ENCODE measurements at regions not wholly inside any gene's neighbourhood (a gene's known extent, or its start where the extent isn't known, plus 50 kb on each side); places are given as distances from the start of the nearest gene placed in this dataset.
"Not testable (repeated sequence)": the region's sequence is repeated elsewhere in the genome, so short reads cannot be mapped to it uniquely, and the experiment has no call there.

GRCh38 chr5:167107684-167108083 lies 1183.8 kb upstream of the WWC1 start:
- ATAC-seq (no peak), DNase-seq (ENCODE audit: low spot score) (no peak)
- Mint-ChIP-seq H3K36me3 (no peaks in the 10 kb centered on the region), H3K27ac (no peak overlapping the region), H3K9me3 (no peaks in the 10 kb centered on the region), H3K4me3 (no peak overlapping the region), H3K4me1 (no peaks in the 10 kb centered on the region), H3K27me3 (ENCODE audit: low read depth) (no peaks in the 10 kb centered on the region)
- CTCF ChIA-PET = no interaction called here
- TF ChIP-seq ZSCAN18 (CRISPR knock-in tag; IDR thresholded peaks at IDR 0.05) = no peak
- TF ChIP-seq ZNF423 (CRISPR knock-in tag; IDR thresholded peaks at IDR 0.05) = no peak
- TF ChIP-seq USF2 (CRISPR knock-in tag; IDR thresholded peaks at IDR 0.05) = no peak
- no peak for TF ChIP-seq FOXK1 (CRISPR knock-in tag; IDR thresholded peaks at IDR 0.05)
- TF ChIP-seq JAZF1 (CRISPR knock-in tag; IDR thresholded peaks at IDR 0.05) = no peak
- no peak for TF ChIP-seq NR3C1 (CRISPR knock-in tag; conservative IDR thresholded peaks at IDR 0.05; ENCODE audit: low read depth)
- no peak for TF ChIP-seq TEAD4 (CRISPR knock-in tag; IDR thresholded peaks at IDR 0.05)
- TF ChIP-seq ESRRA (CRISPR knock-in tag; IDR thresholded peaks at IDR 0.05; ENCODE audit: borderline replicate concordance) = no peak
- POLR2A ChIA-PET = no interaction called here

- H3K4me3 Mint-ChIP-seq; DNase-seq (ENCODE audit: low spot score); ATAC-seq; H3K27me3 Mint-ChIP-seq (ENCODE audit: low read depth); H3K27ac Mint-ChIP-seq; H3K9me3 Mint-ChIP-seq; CTCF ChIA-PET; POLR2A ChIA-PET; H3K4me1 Mint-ChIP-seq; H3K36me3 Mint-ChIP-seq: not testable (repeated sequence)
Observed at GRCh38 chr5:167108266-167108665, 1183.2 kb upstream of the WWC1 start.

DNA sequence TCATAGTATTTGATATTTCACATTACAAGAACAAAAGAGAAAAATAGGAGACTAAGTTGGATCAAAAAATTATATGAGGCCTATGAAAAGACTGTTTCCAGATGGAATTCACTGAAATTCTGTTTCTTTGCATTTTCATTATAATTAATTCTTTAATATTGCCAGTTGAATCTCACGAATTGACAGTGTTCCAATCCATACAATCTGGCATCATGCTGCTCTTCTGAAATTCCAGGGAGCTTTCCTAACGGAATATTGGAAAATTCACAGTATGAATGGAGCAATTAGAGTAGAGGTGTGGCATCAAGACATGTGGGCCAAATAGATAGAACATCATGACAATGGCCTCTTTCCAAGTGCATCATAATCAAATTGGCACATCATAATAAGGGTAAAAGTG lies 1178.9 kb upstream of the WWC1 start:
- 0 out of 2 replicates have a peak, but pooled peaks cover 4% of the 10 kb centered on the region for H3K9me3 Mint-ChIP-seq
- ChIA-PET CTCF (no interaction called here), POLR2A (interaction anchor here (0.6 kb wide), 1 partner anchor 784 kb away, joined by 3 read pairs; no protein-coding TSS in a partner anchor)
- H3K27me3 Mint-ChIP-seq (ENCODE audit: low read depth) = peaks cover 8% of the 10 kb centered on the region
- peaks cover 10% of the 10 kb centered on the region for H3K4me1 Mint-ChIP-seq
- H3K4me3 Mint-ChIP-seq = no peak overlapping the region
- no peaks in the 10 kb centered on the region for H3K36me3 Mint-ChIP-seq
- no peak for DNase-seq (ENCODE audit: low spot score)
- TF ChIP-seq TP53 (CRISPR knock-in tag; IDR thresholded peaks at IDR 0.05) = no peak
- TF ChIP-seq ZNF671 (CRISPR knock-in tag; IDR thresholded peaks at IDR 0.05) = no peak
- no peak for TF ChIP-seq ZNF423 (CRISPR knock-in tag; IDR thresholded peaks at IDR 0.05)
- no peak for ATAC-seq
- no peak overlapping the region; the same call in 1 of the 2 replicates for H3K27ac Mint-ChIP-seq

- POLR2A ChIA-PET = no interaction called here
- no peaks in the 10 kb centered on the region for H3K9me3 Mint-ChIP-seq
- H3K36me3 Mint-ChIP-seq = no peaks in the 10 kb centered on the region
- no peaks in the 10 kb centered on the region; the same call in 1 of the 2 replicates for H3K27me3 Mint-ChIP-seq (ENCODE audit: low read depth)
- ATAC-seq = no peak
- no peak for DNase-seq (ENCODE audit: low spot score)
- CTCF ChIA-PET = interaction anchor here (1.0 kb wide), 1 partner anchor 92 kb away, joined by 3 read pairs; no protein-coding TSS in a partner anchor
- no peak overlapping the region for H3K4me3 Mint-ChIP-seq
- H3K4me1 Mint-ChIP-seq = peaks cover 4% of the 10 kb centered on the region
- no peak overlapping the region for H3K27ac Mint-ChIP-seq
- TF ChIP-seq, protein P1, sequence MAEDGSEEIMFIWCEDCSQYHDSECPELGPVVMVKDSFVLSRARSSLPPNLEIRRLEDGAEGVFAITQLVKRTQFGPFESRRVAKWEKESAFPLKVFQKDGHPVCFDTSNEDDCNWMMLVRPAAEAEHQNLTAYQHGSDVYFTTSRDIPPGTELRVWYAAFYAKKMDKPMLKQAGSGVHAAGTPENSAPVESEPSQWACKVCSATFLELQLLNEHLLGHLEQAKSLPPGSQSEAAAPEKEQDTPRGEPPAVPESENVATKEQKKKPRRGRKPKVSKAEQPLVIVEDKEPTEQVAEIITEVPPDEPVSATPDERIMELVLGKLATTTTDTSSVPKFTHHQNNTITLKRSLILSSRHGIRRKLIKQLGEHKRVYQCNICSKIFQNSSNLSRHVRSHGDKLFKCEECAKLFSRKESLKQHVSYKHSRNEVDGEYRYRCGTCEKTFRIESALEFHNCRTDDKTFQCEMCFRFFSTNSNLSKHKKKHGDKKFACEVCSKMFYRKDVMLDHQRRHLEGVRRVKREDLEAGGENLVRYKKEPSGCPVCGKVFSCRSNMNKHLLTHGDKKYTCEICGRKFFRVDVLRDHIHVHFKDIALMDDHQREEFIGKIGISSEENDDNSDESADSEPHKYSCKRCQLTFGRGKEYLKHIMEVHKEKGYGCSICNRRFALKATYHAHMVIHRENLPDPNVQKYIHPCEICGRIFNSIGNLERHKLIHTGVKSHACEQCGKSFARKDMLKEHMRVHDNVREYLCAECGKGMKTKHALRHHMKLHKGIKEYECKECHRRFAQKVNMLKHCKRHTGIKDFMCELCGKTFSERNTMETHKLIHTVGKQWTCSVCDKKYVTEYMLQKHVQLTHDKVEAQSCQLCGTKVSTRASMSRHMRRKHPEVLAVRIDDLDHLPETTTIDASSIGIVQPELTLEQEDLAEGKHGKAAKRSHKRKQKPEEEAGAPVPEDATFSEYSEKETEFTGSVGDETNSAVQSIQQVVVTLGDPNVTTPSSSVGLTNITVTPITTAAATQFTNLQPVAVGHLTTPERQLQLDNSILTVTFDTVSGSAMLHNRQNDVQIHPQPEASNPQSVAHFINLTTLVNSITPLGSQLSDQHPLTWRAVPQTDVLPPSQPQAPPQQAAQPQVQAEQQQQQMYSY (CRISPR knock-in tag; IDR thresholded peaks at IDR 0.05) = no peak
- TF ChIP-seq ZNF263 (CRISPR knock-in tag; IDR thresholded peaks at IDR 0.05; ENCODE audit: low read depth) (no peak), ZNF396 (CRISPR knock-in tag; IDR thresholded peaks at IDR 0.05; ENCODE audit: borderline replicate concordance) (no peak), IRF1 (CRISPR knock-in tag; IDR thresholded peaks at IDR 0.05) (no peak), KAT7 (CRISPR knock-in tag; IDR thresholded peaks at IDR 0.05; ENCODE audit: borderline replicate concordance) (no peak), HMGA2 (CRISPR knock-in tag; IDR thresholded peaks at IDR 0.05) (no peak), ERG (CRISPR knock-in tag; IDR thresholded peaks at IDR 0.05) (no peak), TEAD1 (CRISPR knock-in tag; IDR thresholded peaks at IDR 0.05) (no peak)
- TF ChIP-seq, protein P2, sequence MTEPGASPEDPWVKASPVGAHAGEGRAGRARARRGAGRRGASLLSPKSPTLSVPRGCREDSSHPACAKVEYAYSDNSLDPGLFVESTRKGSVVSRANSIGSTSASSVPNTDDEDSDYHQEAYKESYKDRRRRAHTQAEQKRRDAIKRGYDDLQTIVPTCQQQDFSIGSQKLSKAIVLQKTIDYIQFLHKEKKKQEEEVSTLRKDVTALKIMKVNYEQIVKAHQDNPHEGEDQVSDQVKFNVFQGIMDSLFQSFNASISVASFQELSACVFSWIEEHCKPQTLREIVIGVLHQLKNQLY (CRISPR knock-in tag; IDR thresholded peaks at IDR 0.05) = no peak
- TF ChIP-seq, protein P3, sequence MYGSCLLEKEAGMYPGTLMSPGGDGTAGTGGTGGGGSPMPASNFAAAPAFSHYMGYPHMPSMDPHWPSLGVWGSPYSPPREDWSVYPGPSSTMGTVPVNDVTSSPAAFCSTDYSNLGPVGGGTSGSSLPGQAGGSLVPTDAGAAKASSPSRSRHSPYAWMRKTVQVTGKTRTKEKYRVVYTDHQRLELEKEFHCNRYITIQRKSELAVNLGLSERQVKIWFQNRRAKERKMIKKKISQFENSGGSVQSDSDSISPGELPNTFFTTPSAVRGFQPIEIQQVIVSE (CRISPR knock-in tag; IDR thresholded peaks at IDR 0.05; ENCODE audit: borderline replicate concordance) = no peak
Observed at GRCh38 chr5:167122267-167122666, 1169.2 kb upstream of the WWC1 start.
